B cell (primary cell): ENCODE measurements at regions not wholly inside any gene's neighbourhood (a gene's known extent, or its start where the extent isn't known, plus 50 kb on each side); places are given as distances from the start of the nearest gene placed in this dataset.

ENCODE experiments used
- ATAC-seq: fragments of 200-7000 bp; cut with Tn5 transposase; one replicate; pipeline ENCODE4 v1.10.0; 2021; ENCODE audit warnings: low read depth, mild to moderate bottlenecking, moderate number of reproducible peaks, moderate library complexity
- CTCF ChIA-PET: fragments of 350-600 bp; sonication (Branson Sonifier 250); formaldehyde crosslinking; loops from one replicate; lab custom pipeline; 2021; ENCODE audit warnings: antibody characterized with exemption, inconsistent platforms; lab: Charles Lee
- POLR2A ChIA-PET: fragments of 350-600 bp; sonication (Branson Sonifier 250); formaldehyde crosslinking; loops from one replicate; lab custom pipeline; 2021; ENCODE audit warnings: antibody characterized with exemption; lab: Charles Lee
- DNase-seq: peaks from one replicate; pipeline ENCODE4 v3.0.0; 2013
- H2AFZ ChIP-seq: 2 replicates; pipeline ENCODE4 v1.6.1; 2012; ENCODE audit warnings: mild to moderate bottlenecking, low read depth, low read length; ENCODE audit not compliant: insufficient read depth, poor library complexity, severe bottlenecking
- H3K27ac ChIP-seq, 2 donors: 1 replicate in 1 of 2; 2 replicates in 1 of 2; pipeline ENCODE4 v1.5.1; 2012 to 2013; ENCODE audit warnings: low read length in 2 of 2, mild to moderate bottlenecking in 2 of 2, moderate library complexity in 1 of 2
- H3K27me3 ChIP-seq, 4 experiments: fragments of 200-600 bp in 1 of 4; sonication (generic) in 1 of 4; replicated peaks in 1 of 4; 1 replicate in 2 of 4; 2 replicates in 2 of 4; pipeline versions ENCODE4 v1.6.1 to v1.7.0; 2013 to 2016; ENCODE audit warnings: low read length in 3 of 4, mild to moderate bottlenecking in 2 of 4, mixed read lengths in 1 of 4, moderate library complexity in 1 of 4; ENCODE audit not compliant: insufficient read depth in 4 of 4, control insufficient read depth in 3 of 4; ENCODE audit errors: control extremely low read depth in 1 of 4
- H3K36me3 ChIP-seq, 2 experiments: replicated peaks in 1 of 2; 1 replicate in 1 of 2; 2 replicates in 1 of 2; pipeline versions ENCODE4 v1.6.1 to v1.7.1; 2013; ENCODE audit warnings: low read length in 1 of 2; ENCODE audit not compliant: insufficient read depth in 2 of 2, control insufficient read depth in 1 of 2; ENCODE audit errors: control extremely low read depth in 1 of 2, extremely low read depth in 1 of 2
- H3K4me1 ChIP-seq, 2 donors: fragments of 200-600 bp in 1 of 2; sonication (generic) in 1 of 2; 1 replicate in 1 of 2; 2 replicates in 1 of 2; pipeline versions ENCODE4 v1.5.1 to v1.6.1; 2013 to 2017; ENCODE audit warnings: low read length in 2 of 2; ENCODE audit not compliant: control insufficient read depth in 2 of 2, insufficient read depth in 2 of 2
- H3K4me2 ChIP-seq: replicated peaks from 2 replicates; pipeline ENCODE3; 2012; ENCODE audit warnings: mild to moderate bottlenecking, low read depth, low read length; ENCODE audit not compliant: poor library complexity, severe bottlenecking
- H3K4me3 ChIP-seq, 5 experiments: fragments of 200-600 bp in 1 of 5; sonication (generic) in 1 of 5; 1 replicate in 3 of 5; 2 replicates in 2 of 5; pipeline versions ENCODE4 v1.5.1 to v1.7.0; 2011 to 2016; ENCODE audit warnings: low read length in 4 of 5, mild to moderate bottlenecking in 4 of 5, low read depth in 2 of 5, control low read depth in 1 of 5, moderate library complexity in 1 of 5; ENCODE audit not compliant: insufficient read depth in 1 of 5; ENCODE audit errors: control extremely low read depth in 1 of 5, extremely low read depth in 1 of 5
- H3K79me2 ChIP-seq: fragments of 200-600 bp; sonication (generic); one replicate; pipeline ENCODE4 v1.6.0; 2016; ENCODE audit warnings: low read length; ENCODE audit not compliant: control insufficient read depth, insufficient read depth
- H3K9ac ChIP-seq: fragments of 200-600 bp; sonication (generic); 2 replicates; pipeline ENCODE4 v1.6.1; 2017; ENCODE audit warnings: mild to moderate bottlenecking, low read length, moderate library complexity
- H3K9me3 ChIP-seq, 3 donors: one replicate each; pipeline versions ENCODE4 v1.6.1 to v1.7.1; 2013; ENCODE audit warnings: low read length in 2 of 3; ENCODE audit not compliant: control insufficient read depth in 2 of 3, insufficient read depth in 1 of 3; ENCODE audit errors: control extremely low read depth in 1 of 3
- H4K20me1 ChIP-seq: 2 replicates; pipeline ENCODE4 v1.6.0; 2012; ENCODE audit warnings: mild to moderate bottlenecking, low read length; ENCODE audit not compliant: insufficient read depth, control insufficient read depth, poor library complexity, severe bottlenecking
- H3K27ac Mint-ChIP-seq: one replicate; pipeline ENCODE4 v1.8.0; 2021; ENCODE audit warnings: mixed read lengths
- H3K27me3 Mint-ChIP-seq: one replicate; pipeline ENCODE4 v1.8.0; 2021; ENCODE audit warnings: mixed read lengths
- H3K4me1 Mint-ChIP-seq: one replicate; pipeline ENCODE4 v1.8.0; 2021; ENCODE audit warnings: mixed read lengths
- H3K4me3 Mint-ChIP-seq: one replicate; pipeline ENCODE4 v1.8.0; 2021; ENCODE audit warnings: mixed read lengths
- H3K9me3 Mint-ChIP-seq: one replicate; pipeline ENCODE4 v1.8.0; 2022; ENCODE audit warnings: mixed read lengths; ENCODE audit not compliant: insufficient read depth
- CTCF ChIP-seq: fragments of 200-600 bp; IDR thresholded peaks from one replicate; pipeline ENCODE4 v1.8.0; 2022; ENCODE audit warnings: antibody characterized with exemption, mild to moderate bottlenecking
- EZH2 ChIP-seq: IDR thresholded peaks from 2 replicates; pipeline ENCODE4 v1.6.1; 2012; ENCODE audit warnings: borderline replicate concordance, low read depth, mild to moderate bottlenecking, moderate library complexity, low read length; ENCODE audit not compliant: insufficient read depth, poor library complexity, severe bottlenecking
- WGBS: methylation state at CpG from one replicate; pipeline ENCODE4 v1.1.5; 2013; ENCODE audit warnings: missing lambda C conversion rate; ENCODE audit not compliant: insufficient coverage; 5-methylcytosine and 5-hydroxymethylcytosine counted together
- intact Hi-C: fragments of 100-400 bp; cut with micrococcal nuclease; formaldehyde crosslinking; loops from one replicate; pipeline ENCODE4 v1.10.0; 2022

GRCh38 chr10:17536221-17536620, 81.0 kb downstream of the HACD1 start:
- Histone ChIP-seq H3K27ac (no peak overlapping the region), H3K36me3 (no peaks in the 10 kb centered on the region), H3K9ac (no peak overlapping the region), H3K9me3 (peaks cover 0 to 8% (median 5%) of the 10 kb centered on the region in 3 donors), H4K20me1 (no peaks in the 10 kb centered on the region), H3K4me1 (no peaks in the 10 kb centered on the region), H2AFZ (no peak overlapping the region), H3K4me3 (no peak overlapping the region), H3K4me2 (no peak overlapping the region), H3K27me3 (no peaks in the 10 kb centered on the region), H3K79me2 (no peaks in the 10 kb centered on the region)
- Mint-ChIP-seq H3K27me3 (peaks cover 3% of the 10 kb centered on the region), H3K4me1 (no peaks in the 10 kb centered on the region), H3K27ac (no peak overlapping the region), H3K9me3 (peaks cover 8% of the 10 kb centered on the region), H3K4me3 (no peak overlapping the region)
- ChIA-PET POLR2A (no interaction called here), CTCF (no interaction called here)
- intact Hi-C loops, result no loop called here
- TF ChIP-seq CTCF (no peak), EZH2 (no peak)
- ATAC-seq, result no peak
- WGBS, result 100% methylated on average over 2 of the region's 3 CpGs
- no peak for DNase-seq

GRCh38 chr10:17533731-17534130, 79.3 kb upstream of the ST8SIA6 start:
- Histone ChIP-seq H3K4me2 (no peak overlapping the region), H3K79me2 (no peaks in the 10 kb centered on the region), H3K27me3 (no peaks in the 10 kb centered on the region), H4K20me1 (no peaks in the 10 kb centered on the region), H2AFZ (no peak overlapping the region), H3K9me3 (no peaks in the 10 kb centered on the region), H3K4me1 (no peaks in the 10 kb centered on the region), H3K9ac (no peak overlapping the region), H3K36me3 (no peaks in the 10 kb centered on the region), H3K4me3 (no peak overlapping the region), H3K27ac (no peak overlapping the region)
- TF ChIP-seq EZH2, result no peak
- no peak for TF ChIP-seq CTCF
- no peaks in the 10 kb centered on the region for H3K27me3 Mint-ChIP-seq
- no CpG with 5 or more reads among the region's 4 CpGs for WGBS
- ATAC-seq (no peak), DNase-seq (no peak)
- H3K4me1 Mint-ChIP-seq, result no peaks in the 10 kb centered on the region
- intact Hi-C loops, result no loop called here
- no peak overlapping the region for H3K4me3 Mint-ChIP-seq
- no peaks in the 10 kb centered on the region for H3K9me3 Mint-ChIP-seq
- H3K27ac Mint-ChIP-seq, result no peak overlapping the region
- ChIA-PET POLR2A (no interaction called here), CTCF (no interaction called here)
